ENCODE measurements at regions not wholly inside any gene's neighbourhood (a gene's known extent, or its start where the extent isn't known, plus 50 kb on each side); places are given as distances from the start of the nearest gene placed in this dataset.

DNA sequence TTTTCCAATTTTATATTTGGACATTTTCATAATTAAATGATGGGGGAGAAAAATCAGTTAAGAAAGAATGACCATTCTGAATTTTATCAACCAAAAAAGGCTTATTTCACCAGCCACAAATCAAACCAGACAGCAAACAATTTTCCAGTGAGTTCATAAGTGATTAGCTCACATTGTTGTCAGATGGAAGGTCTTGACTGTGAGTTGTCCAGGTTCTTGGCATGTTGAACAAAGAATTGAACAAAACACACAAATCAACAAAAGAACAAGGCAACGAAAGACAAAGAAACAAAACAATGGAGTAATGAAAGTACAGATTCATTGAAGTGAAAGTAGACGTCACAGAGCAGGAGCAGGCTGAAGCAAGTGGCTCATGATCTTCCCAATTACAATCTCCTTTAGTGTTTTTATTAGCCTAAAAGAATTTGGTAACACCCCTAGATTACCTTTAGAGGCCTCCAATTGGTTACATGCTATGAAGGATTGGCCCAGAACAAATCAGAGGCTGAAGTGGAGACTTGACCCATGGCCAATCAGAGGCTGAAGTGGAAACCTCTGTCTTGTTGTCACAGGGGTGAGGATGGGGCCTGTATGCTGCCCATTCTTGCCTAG, 248.7 kb downstream of the NEBL start:
- TF ChIP-seq, protein P1, sequence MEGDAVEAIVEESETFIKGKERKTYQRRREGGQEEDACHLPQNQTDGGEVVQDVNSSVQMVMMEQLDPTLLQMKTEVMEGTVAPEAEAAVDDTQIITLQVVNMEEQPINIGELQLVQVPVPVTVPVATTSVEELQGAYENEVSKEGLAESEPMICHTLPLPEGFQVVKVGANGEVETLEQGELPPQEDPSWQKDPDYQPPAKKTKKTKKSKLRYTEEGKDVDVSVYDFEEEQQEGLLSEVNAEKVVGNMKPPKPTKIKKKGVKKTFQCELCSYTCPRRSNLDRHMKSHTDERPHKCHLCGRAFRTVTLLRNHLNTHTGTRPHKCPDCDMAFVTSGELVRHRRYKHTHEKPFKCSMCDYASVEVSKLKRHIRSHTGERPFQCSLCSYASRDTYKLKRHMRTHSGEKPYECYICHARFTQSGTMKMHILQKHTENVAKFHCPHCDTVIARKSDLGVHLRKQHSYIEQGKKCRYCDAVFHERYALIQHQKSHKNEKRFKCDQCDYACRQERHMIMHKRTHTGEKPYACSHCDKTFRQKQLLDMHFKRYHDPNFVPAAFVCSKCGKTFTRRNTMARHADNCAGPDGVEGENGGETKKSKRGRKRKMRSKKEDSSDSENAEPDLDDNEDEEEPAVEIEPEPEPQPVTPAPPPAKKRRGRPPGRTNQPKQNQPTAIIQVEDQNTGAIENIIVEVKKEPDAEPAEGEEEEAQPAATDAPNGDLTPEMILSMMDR (IDR thresholded peaks at IDR 0.05) = no peak
- TF ChIP-seq ZFX (IDR thresholded peaks at IDR 0.05; ENCODE audit: borderline replicate concordance) = no peak
